B cell (primary cell): ENCODE measurements at regions not wholly inside any gene's neighbourhood (a gene's known extent, or its start where the extent isn't known, plus 50 kb on each side); places are given as distances from the start of the nearest gene placed in this dataset.

Experiments used
- CTCF ChIP-seq: fragments of 200-600 bp; IDR thresholded peaks from one replicate; pipeline ENCODE4 v1.8.0; 2022; ENCODE audit warnings: antibody characterized with exemption, mild to moderate bottlenecking
- EZH2 ChIP-seq: IDR thresholded peaks from 2 replicates; pipeline ENCODE4 v1.6.1; 2012; ENCODE audit warnings: borderline replicate concordance, low read depth, mild to moderate bottlenecking, moderate library complexity, low read length; ENCODE audit not compliant: insufficient read depth, poor library complexity, severe bottlenecking

DNA sequence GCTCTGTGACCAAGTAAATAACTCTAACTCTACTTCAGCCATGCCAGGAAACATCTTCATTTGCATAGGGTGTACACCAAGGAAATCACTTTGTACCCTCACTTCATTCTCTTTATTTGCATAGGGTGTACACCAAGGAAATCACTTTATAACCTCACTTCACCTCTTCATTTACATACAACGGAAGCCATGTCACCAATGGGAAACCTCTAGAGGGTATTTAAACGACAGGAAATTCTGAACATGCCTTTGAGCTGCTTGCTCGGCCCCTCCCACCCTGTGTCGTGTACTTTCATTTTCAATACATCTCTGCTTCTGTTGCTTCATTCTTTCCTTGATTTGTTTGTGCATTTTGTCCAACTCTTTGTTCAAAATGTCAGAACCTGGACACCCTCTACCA lies 848.1 kb upstream of the FRG1 start:
- no peak for TF ChIP-seq EZH2
- no peak for TF ChIP-seq CTCF
